ENCODE measurements at regions not wholly inside any gene's neighbourhood (a gene's known extent, or its start where the extent isn't known, plus 50 kb on each side); places are given as distances from the start of the nearest gene placed in this dataset.
"Not testable (repeated sequence)": the region's sequence is repeated elsewhere in the genome, so short reads cannot be mapped to it uniquely, and the experiment has no call there.

GRCh38 chr9:64016246-64016645, 1268.8 kb downstream of the FOXD4L5 start:
- not testable (repeated sequence) for DNase-seq

GRCh38 chr9:64015136-64015535, 1269.9 kb downstream of the FOXD4L5 start:
- DNase-seq, result no peak

- DNase-seq, result not testable (repeated sequence)
Measured at GRCh38 chr9:64014386-64015091, 1270.5 kb downstream of the FOXD4L5 start.

- not testable (repeated sequence) for DNase-seq
Measured at GRCh38 chr9:64013122-64013521, 1271.9 kb downstream of the FOXD4L5 start.

GRCh38 chr9:64012014-64012413, 1273.0 kb downstream of the FOXD4L5 start:
- DNase-seq, result not testable (repeated sequence)

GRCh38 chr9:63979741-63980140, 1305.3 kb downstream of the FOXD4L5 start:
- not testable (repeated sequence) for DNase-seq
